HFFc6 (cell line): ENCODE measurements at regions not wholly inside any gene's neighbourhood (a gene's known extent, or its start where the extent isn't known, plus 50 kb on each side); places are given as distances from the start of the nearest gene placed in this dataset.

Experiments
- DNase-seq: peaks from one replicate; pipeline ENCODE4 v3.0.0-alpha.2; 2018
- H3K27ac Mint-ChIP-seq: 2 replicates; pipeline ENCODE4 v1.8.0; 2020; ENCODE audit warnings: mild to moderate bottlenecking, mixed read lengths
- H3K27me3 Mint-ChIP-seq: 2 replicates; pipeline ENCODE4 v1.8.0; 2021; ENCODE audit warnings: mild to moderate bottlenecking, moderate library complexity, mixed read lengths; ENCODE audit not compliant: insufficient read depth
- H3K36me3 Mint-ChIP-seq: 2 replicates; pipeline ENCODE4 v1.8.0; 2021; ENCODE audit warnings: low read depth, mixed read lengths
- H3K4me1 Mint-ChIP-seq: 2 replicates; pipeline ENCODE4 v1.8.0; 2020; ENCODE audit warnings: low read depth, mixed read lengths
- H3K4me3 Mint-ChIP-seq: 2 replicates; pipeline ENCODE4 v1.8.0; 2020; ENCODE audit warnings: mild to moderate bottlenecking, moderate library complexity, mixed read lengths
- H3K9me3 Mint-ChIP-seq: 2 replicates; pipeline ENCODE4 v1.8.0; 2020; ENCODE audit warnings: mild to moderate bottlenecking, mixed read lengths
- CTCF ChIP-seq: fragments of 200-600 bp; sonication (generic); IDR thresholded peaks from 2 replicates; pipeline ENCODE4 v1.5.0; 2021; ENCODE audit warnings: antibody characterized with exemption, mild to moderate bottlenecking

- peaks cover 6% of the 10 kb centered on the region; the same call in 1 of the 2 replicates for H3K9me3 Mint-ChIP-seq
- H3K27ac Mint-ChIP-seq, result no peak overlapping the region
- TF ChIP-seq CTCF, result no peak
- H3K4me3 Mint-ChIP-seq, result no peak overlapping the region
- DNase-seq, result no peak
- H3K4me1 Mint-ChIP-seq, result no peaks in the 10 kb centered on the region
- H3K36me3 Mint-ChIP-seq, result no peaks in the 10 kb centered on the region
- no peaks in the 10 kb centered on the region; the same call in 1 of the 2 replicates for H3K27me3 Mint-ChIP-seq
Measured at GRCh38 chr4:165784672-165785071, 88.4 kb upstream of the TLL1 start.

GRCh38 chr4:165785337-165785736 is 87.7 kb upstream of the TLL1 start:
- Mint-ChIP-seq H3K4me3 (no peak overlapping the region), H3K9me3 (peaks cover 6% of the 10 kb centered on the region; the same call in 1 of the 2 replicates), H3K4me1 (no peaks in the 10 kb centered on the region), H3K27ac (no peak overlapping the region), H3K27me3 (no peaks in the 10 kb centered on the region; the same call in 1 of the 2 replicates), H3K36me3 (no peaks in the 10 kb centered on the region)
- TF ChIP-seq CTCF, result no peak
- no peak for DNase-seq

- no peak overlapping the region for H3K27ac Mint-ChIP-seq
- no peak overlapping the region for H3K4me3 Mint-ChIP-seq
- TF ChIP-seq CTCF, result no peak
- no peaks in the 10 kb centered on the region for H3K9me3 Mint-ChIP-seq
- H3K27me3 Mint-ChIP-seq, result no peaks in the 10 kb centered on the region; the same call in 1 of the 2 replicates
- no peaks in the 10 kb centered on the region for H3K36me3 Mint-ChIP-seq
- no peak for DNase-seq
- no peaks in the 10 kb centered on the region for H3K4me1 Mint-ChIP-seq
Measured at GRCh38 chr4:165787516-165788274, 85.3 kb upstream of the TLL1 start.

- Mint-ChIP-seq H3K4me1 (no peaks in the 10 kb centered on the region), H3K27ac (no peak overlapping the region), H3K9me3 (no peaks in the 10 kb centered on the region), H3K36me3 (no peaks in the 10 kb centered on the region), H3K4me3 (no peak overlapping the region), H3K27me3 (no peaks in the 10 kb centered on the region; the same call in 1 of the 2 replicates)
- no peak for DNase-seq
- no peak for TF ChIP-seq CTCF
Measured at GRCh38 chr4:165788686-165789463, 84.2 kb upstream of the TLL1 start.

GRCh38 chr4:165793236-165793635 is 79.8 kb upstream of the TLL1 start:
- Mint-ChIP-seq H3K27ac (no peak overlapping the region), H3K9me3 (peaks cover 9% of the 10 kb centered on the region; the same call in 1 of the 2 replicates), H3K4me3 (no peak overlapping the region), H3K27me3 (no peaks in the 10 kb centered on the region; the same call in 1 of the 2 replicates), H3K4me1 (no peaks in the 10 kb centered on the region), H3K36me3 (no peaks in the 10 kb centered on the region)
- DNase-seq, result no peak
- TF ChIP-seq CTCF, result no peak
